OCI-LY7 (cell line): ENCODE measurements at regions not wholly inside any gene's neighbourhood (a gene's known extent, or its start where the extent isn't known, plus 50 kb on each side); places are given as distances from the start of the nearest gene placed in this dataset.

Experiments
- BruUV-seq: library from RNA; stranded (reverse); fragments of 400-500 nt; replicated peaks from 2 replicates; lab custom pipeline; 2021; lab: Mats Ljungman, UMichigan
- CTCF ChIA-PET: fragments of 300-600 bp; sonication (Branson Sonifier 250); formaldehyde crosslinking; loops from one replicate; lab custom pipeline; 2022; ENCODE audit warnings: antibody characterized with exemption; ENCODE audit not compliant: unreplicated experiment; lab: Charles Lee
- POLR2A ChIA-PET: fragments of 300-600 bp; sonication (Branson Sonifier 250); formaldehyde crosslinking; loops from one replicate; lab custom pipeline; 2022; ENCODE audit warnings: antibody characterized with exemption; lab: Charles Lee
- DNase-seq: peaks from one replicate; pipeline ENCODE4 v3.0.0-alpha.2; 2015; ENCODE audit warnings: low spot score
- H2AFZ ChIP-seq: fragments of 200-600 bp; sonication (generic), shearing (Covaris generic); 2 replicates; pipeline ENCODE4 v1.6.1; 2014; ENCODE audit warnings: mild to moderate bottlenecking, antibody characterized with exemption, low read length, moderate library complexity
- H3K27ac ChIP-seq: fragments of 200-600 bp; sonication (generic); 2 replicates; pipeline ENCODE4 v1.5.1; 2014; ENCODE audit warnings: mixed run types, low read depth, mild to moderate bottlenecking, moderate library complexity, low read length, inconsistent platforms; ENCODE audit not compliant: poor library complexity, severe bottlenecking
- H3K36me3 ChIP-seq: fragments of 200-600 bp; sonication (generic); 2 replicates; pipeline ENCODE4 v1.6.1; 2014; ENCODE audit warnings: mild to moderate bottlenecking, antibody characterized with exemption, low read length, moderate library complexity, mixed read lengths; ENCODE audit not compliant: insufficient read depth
- H3K4me1 ChIP-seq: fragments of 200-600 bp; sonication (generic); 2 replicates; pipeline ENCODE4 v1.5.1; 2014; ENCODE audit warnings: mild to moderate bottlenecking, low read length; ENCODE audit not compliant: insufficient read depth, poor library complexity, severe bottlenecking
- H3K4me2 ChIP-seq: fragments of 200-600 bp; sonication (generic); 2 replicates; pipeline ENCODE4 v1.6.1; 2014; ENCODE audit warnings: mild to moderate bottlenecking, low read length
- H3K4me3 ChIP-seq: fragments of 200-600 bp; sonication (generic); 2 replicates; pipeline ENCODE4 v1.5.1; 2014; ENCODE audit warnings: mild to moderate bottlenecking, low read depth, low read length; ENCODE audit not compliant: poor library complexity, severe bottlenecking
- H3K79me2 ChIP-seq: fragments of 200-600 bp; sonication (generic); 2 replicates; pipeline ENCODE4 v1.6.1; 2016; ENCODE audit warnings: low read depth, mild to moderate bottlenecking, low read length, moderate library complexity, mixed read lengths; ENCODE audit not compliant: insufficient read depth
- H3K9me2 ChIP-seq: fragments of 200-600 bp; sonication (generic); 2 replicates; pipeline ENCODE4 v1.6.1; 2016; ENCODE audit warnings: mild to moderate bottlenecking, low read length, mixed read lengths; ENCODE audit not compliant: insufficient read depth
- H3K9me3 ChIP-seq: fragments of 200-600 bp; sonication (generic); 2 replicates; pipeline ENCODE4 v1.6.1; 2014; ENCODE audit warnings: mild to moderate bottlenecking, mixed run types, low read length, mixed read lengths
- H4K20me1 ChIP-seq: fragments of 200-600 bp; sonication (generic); 2 replicates; pipeline ENCODE4 v1.6.1; 2014; ENCODE audit warnings: mild to moderate bottlenecking, antibody characterized with exemption, low read length, moderate library complexity, mixed read lengths; ENCODE audit not compliant: insufficient read depth
- EZH2phosphoT487 ChIP-seq: fragments of 200-600 bp; sonication (generic); IDR thresholded peaks from 2 replicates; pipeline ENCODE4 v1.6.1; 2018; ENCODE audit warnings: low read depth, borderline replicate concordance, mild to moderate bottlenecking, mixed run types, antibody characterized with exemption, low read length, moderate library complexity, mixed read lengths
- intact Hi-C: fragments of 100-400 bp; cut with micrococcal nuclease; formaldehyde crosslinking; loops from one replicate; pipeline ENCODE4 v1.10.0; 2022; ENCODE audit not compliant: unreplicated experiment
- TF ChIP-seq, protein P1 (sequence below): fragments of 200-600 bp; sonication (generic); conservative IDR thresholded peaks from 2 replicates; pipeline ENCODE4 v1.5.1; 2014; ENCODE audit warnings: mild to moderate bottlenecking, antibody characterized with exemption, low read length, moderate library complexity, mixed read lengths

DNA sequence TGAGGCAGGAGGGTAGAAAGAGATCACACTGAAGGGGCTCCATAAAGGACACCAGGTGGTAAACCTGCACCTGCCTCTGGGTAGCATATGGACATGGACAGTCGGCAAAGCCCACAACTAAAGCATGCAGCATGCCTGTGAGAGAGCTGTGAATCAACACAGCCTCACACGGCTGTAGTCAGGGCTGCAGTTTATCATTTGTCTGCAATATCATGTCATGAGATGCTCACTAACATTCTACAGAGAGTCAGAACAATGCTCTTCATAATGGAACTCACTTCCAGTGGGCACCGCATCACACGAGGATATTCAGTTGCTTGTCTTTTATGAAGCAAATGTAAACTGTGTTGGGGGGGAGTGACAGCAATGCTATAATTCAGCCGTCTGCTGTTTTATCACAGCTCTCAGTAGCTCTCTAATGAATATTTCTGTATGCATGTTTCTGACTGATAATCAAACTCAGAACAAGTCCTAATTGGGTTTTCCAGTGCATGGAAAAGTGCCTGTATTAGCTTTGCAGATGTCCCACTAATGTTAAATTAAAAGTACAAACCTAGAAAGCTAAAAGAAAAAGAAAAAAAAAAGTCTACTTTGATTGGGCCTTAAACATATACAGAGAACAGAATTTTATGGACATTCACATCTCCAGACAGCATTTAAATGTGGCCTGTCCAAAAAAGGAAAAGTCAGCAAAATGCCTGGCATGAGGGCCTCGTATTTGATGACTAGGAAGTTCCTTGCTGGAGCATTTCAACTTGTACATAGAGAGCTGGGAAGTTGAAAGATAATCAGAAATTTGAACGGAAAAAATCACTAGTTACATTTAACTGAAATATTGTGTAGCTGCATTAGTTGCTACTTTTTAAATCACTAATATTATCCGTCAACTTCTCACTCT, 406.1 kb upstream of the SOX11 start:
- DNase-seq = no peak
- ChIA-PET CTCF (interaction anchor here (1.0 kb wide), 1 partner anchor 8 kb away, joined by 3 read pairs; no protein-coding TSS in a partner anchor), POLR2A (interaction anchor here (0.5 to 0.6 kb wide), 2 partner anchors 249 to 409 kb away, joined by 3 read pairs; no protein-coding TSS in a partner anchor)
- intact Hi-C loops = no loop called here
- Histone ChIP-seq H3K27ac (no peak overlapping the region), H4K20me1 (no peaks in the 10 kb centered on the region), H3K9me2 (no peaks in the 10 kb centered on the region), H3K9me3 (no peaks in the 10 kb centered on the region), H3K4me2 (no peak overlapping the region), H3K4me1 (no peaks in the 10 kb centered on the region), H2AFZ (no peak overlapping the region), H3K4me3 (no peak overlapping the region), H3K79me2 (no peaks in the 10 kb centered on the region), H3K36me3 (no peaks in the 10 kb centered on the region)
- BruUV-seq = no TSS peak
- no peak for TF ChIP-seq EZH2phosphoT487
- TF ChIP-seq, protein P1, sequence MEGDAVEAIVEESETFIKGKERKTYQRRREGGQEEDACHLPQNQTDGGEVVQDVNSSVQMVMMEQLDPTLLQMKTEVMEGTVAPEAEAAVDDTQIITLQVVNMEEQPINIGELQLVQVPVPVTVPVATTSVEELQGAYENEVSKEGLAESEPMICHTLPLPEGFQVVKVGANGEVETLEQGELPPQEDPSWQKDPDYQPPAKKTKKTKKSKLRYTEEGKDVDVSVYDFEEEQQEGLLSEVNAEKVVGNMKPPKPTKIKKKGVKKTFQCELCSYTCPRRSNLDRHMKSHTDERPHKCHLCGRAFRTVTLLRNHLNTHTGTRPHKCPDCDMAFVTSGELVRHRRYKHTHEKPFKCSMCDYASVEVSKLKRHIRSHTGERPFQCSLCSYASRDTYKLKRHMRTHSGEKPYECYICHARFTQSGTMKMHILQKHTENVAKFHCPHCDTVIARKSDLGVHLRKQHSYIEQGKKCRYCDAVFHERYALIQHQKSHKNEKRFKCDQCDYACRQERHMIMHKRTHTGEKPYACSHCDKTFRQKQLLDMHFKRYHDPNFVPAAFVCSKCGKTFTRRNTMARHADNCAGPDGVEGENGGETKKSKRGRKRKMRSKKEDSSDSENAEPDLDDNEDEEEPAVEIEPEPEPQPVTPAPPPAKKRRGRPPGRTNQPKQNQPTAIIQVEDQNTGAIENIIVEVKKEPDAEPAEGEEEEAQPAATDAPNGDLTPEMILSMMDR = no peak

DNA sequence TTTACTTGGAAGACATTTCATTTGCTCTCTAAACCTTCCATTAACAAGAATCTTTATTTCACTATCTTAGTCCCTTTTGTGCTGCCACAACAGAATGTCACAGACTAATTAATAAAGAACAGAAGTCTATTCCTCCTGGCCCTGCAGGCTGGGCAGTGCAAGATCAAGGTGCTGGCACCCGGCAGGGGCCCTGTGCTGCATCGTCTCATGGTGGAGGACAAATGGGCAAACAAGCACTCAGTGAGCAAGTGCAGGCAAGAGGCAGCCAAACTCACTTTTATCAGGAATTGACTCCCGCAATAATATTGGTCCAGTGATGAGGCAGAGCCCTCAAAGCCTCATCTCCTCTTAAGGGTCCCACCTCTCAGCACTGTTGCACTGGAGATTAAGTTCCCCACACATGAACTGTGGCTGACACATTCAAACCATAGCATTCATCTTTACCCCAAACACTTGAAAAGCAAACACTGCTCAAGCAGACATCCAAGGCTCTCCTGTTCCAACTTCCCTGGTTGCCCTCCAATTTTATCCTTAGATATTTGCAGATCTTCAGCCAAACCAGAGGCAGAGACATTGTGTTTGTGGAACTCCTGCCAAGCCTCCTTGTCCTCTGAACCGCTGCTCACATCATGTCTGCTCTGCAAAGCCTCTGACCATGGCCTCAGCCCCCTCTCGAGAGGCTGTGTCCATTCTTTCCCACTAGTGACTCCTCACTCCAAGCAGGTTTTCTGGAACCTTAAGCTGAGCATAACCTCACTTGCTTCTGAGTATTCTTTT, 404.4 kb upstream of the SOX11 start:
- intact Hi-C loops = no loop called here
- no peaks in the 10 kb centered on the region for H3K36me3 ChIP-seq
- H3K4me3 ChIP-seq = no peak overlapping the region
- ChIA-PET POLR2A (no interaction called here), CTCF (no interaction called here)
- no peaks in the 10 kb centered on the region for H3K79me2 ChIP-seq
- H4K20me1 ChIP-seq = no peaks in the 10 kb centered on the region
- no peak overlapping the region for H3K27ac ChIP-seq
- H3K9me3 ChIP-seq = no peaks in the 10 kb centered on the region
- no peaks in the 10 kb centered on the region for H3K4me1 ChIP-seq
- no TSS peak for BruUV-seq
- H3K9me2 ChIP-seq = no peaks in the 10 kb centered on the region
- H3K4me2 ChIP-seq = no peak overlapping the region
- TF ChIP-seq, protein P1 = no peak
- TF ChIP-seq EZH2phosphoT487 = no peak
- DNase-seq = no peak
- H2AFZ ChIP-seq = no peak overlapping the region
